ENCODE measurements at regions not wholly inside any gene's neighbourhood (a gene's known extent, or its start where the extent isn't known, plus 50 kb on each side); places are given as distances from the start of the nearest gene placed in this dataset.

GRCh38 chr2:223166215-223166493, 114.2 kb downstream of the KCNE4 start:
- H3K27ac ChIP-seq, result peak overlapping the region in 1 of 4 donors; percentile 62
- no peaks in the 10 kb centered on the region for H3K36me3 ChIP-seq
- DNase-seq, result peak in 1 of 3 donors; percentile 45
- no peak for TF ChIP-seq CTCF (IDR thresholded peaks at IDR 0.05)
- no peak for TF ChIP-seq POLR2A (IDR thresholded peaks at IDR 0.05)
- no peaks in the 10 kb centered on the region for H3K27me3 ChIP-seq
- no peaks in the 10 kb centered on the region for H3K4me1 ChIP-seq
- no peak overlapping the region for H3K4me3 ChIP-seq
- H3K9me3 ChIP-seq, result no peaks in the 10 kb centered on the region

GRCh38 chr2:223166983-223167650, 115.1 kb downstream of the KCNE4 start:
- DNase-seq, result no peak
- H3K27me3 ChIP-seq, result no peaks in the 10 kb centered on the region
- H3K9me3 ChIP-seq, result no peaks in the 10 kb centered on the region
- no peak overlapping the region for H3K4me3 ChIP-seq
- no peaks in the 10 kb centered on the region for H3K4me1 ChIP-seq
- TF ChIP-seq CTCF (IDR thresholded peaks at IDR 0.05) (no peak), POLR2A (IDR thresholded peaks at IDR 0.05) (no peak)
- H3K36me3 ChIP-seq, result no peaks in the 10 kb centered on the region
- H3K27ac ChIP-seq, result no peak overlapping the region

- H3K27me3 ChIP-seq, result no peaks in the 10 kb centered on the region
- no peaks in the 10 kb centered on the region for H3K36me3 ChIP-seq
- no peak for TF ChIP-seq CTCF (IDR thresholded peaks at IDR 0.05)
- TF ChIP-seq POLR2A (IDR thresholded peaks at IDR 0.05), result no peak
- no peak for DNase-seq
- no peaks in the 10 kb centered on the region for H3K9me3 ChIP-seq
- H3K27ac ChIP-seq, result no peak overlapping the region
- H3K4me1 ChIP-seq, result no peaks in the 10 kb centered on the region
- no peak overlapping the region for H3K4me3 ChIP-seq
These were observed 118.0 kb downstream of the KCNE4 start for GRCh38 chr2:223169830-223170605.

- Histone ChIP-seq H3K4me3 (no peak overlapping the region), H3K36me3 (no peaks in the 10 kb centered on the region), H3K27me3 (no peaks in the 10 kb centered on the region), H3K9me3 (no peaks in the 10 kb centered on the region), H3K4me1 (no peaks in the 10 kb centered on the region), H3K27ac (no peak overlapping the region)
- no peak for TF ChIP-seq POLR2A (IDR thresholded peaks at IDR 0.05)
- TF ChIP-seq CTCF (IDR thresholded peaks at IDR 0.05), result no peak
- no peak for DNase-seq
These were observed 125.0 kb downstream of the KCNE4 start for GRCh38 chr2:223176970-223177369.

- no peaks in the 10 kb centered on the region for H3K27me3 ChIP-seq
- no peaks in the 10 kb centered on the region for H3K9me3 ChIP-seq
- TF ChIP-seq POLR2A (IDR thresholded peaks at IDR 0.05) (no peak), CTCF (IDR thresholded peaks at IDR 0.05) (no peak)
- no peak overlapping the region for H3K4me3 ChIP-seq
- no peak for DNase-seq
- H3K4me1 ChIP-seq, result no peaks in the 10 kb centered on the region
- no peak overlapping the region for H3K27ac ChIP-seq
- H3K36me3 ChIP-seq, result no peaks in the 10 kb centered on the region
These were observed 128.5 kb downstream of the KCNE4 start for GRCh38 chr2:223180463-223180862.
